Activated CD4-positive, alpha-beta T cell treated with anti-CD3 and anti-CD28 coated beads for 36 hours (primary cell): ENCODE measurements at regions not wholly inside any gene's neighbourhood (a gene's known extent, or its start where the extent isn't known, plus 50 kb on each side); places are given as distances from the start of the nearest gene placed in this dataset.

Experiments used
- ATAC-seq: fragments of 200-7000 bp; cut with Tn5 transposase; one replicate; pipeline ENCODE4 v1.10.0; 2021; ENCODE audit warnings: mild to moderate bottlenecking, moderate library complexity
- CTCF ChIA-PET: fragments of 350-600 bp; sonication (Branson Sonifier 250); formaldehyde crosslinking; loops from one replicate; lab custom pipeline; 2021; ENCODE audit warnings: antibody characterized with exemption; lab: Charles Lee
- POLR2A ChIA-PET: fragments of 350-600 bp; sonication (Branson Sonifier 250); formaldehyde crosslinking; loops from one replicate; lab custom pipeline; 2021; ENCODE audit warnings: antibody characterized with exemption, inconsistent platforms; lab: Charles Lee
- DNase-seq: peaks from one replicate; pipeline ENCODE4 v3.0.0-alpha.2; 2020
- H3K27ac Mint-ChIP-seq: one replicate; pipeline ENCODE4 v1.8.0; 2021; ENCODE audit warnings: mixed read lengths
- H3K27me3 Mint-ChIP-seq: one replicate; pipeline ENCODE4 v1.8.0; 2021; ENCODE audit warnings: mixed read lengths
- H3K36me3 Mint-ChIP-seq: one replicate; pipeline ENCODE4 v1.8.0; 2021; ENCODE audit warnings: low read depth, mixed read lengths
- H3K4me1 Mint-ChIP-seq: one replicate; pipeline ENCODE4 v1.8.0; 2021; ENCODE audit warnings: mixed read lengths
- H3K4me3 Mint-ChIP-seq: one replicate; pipeline ENCODE4 v1.8.0; 2021; ENCODE audit warnings: mild to moderate bottlenecking, moderate library complexity, mixed read lengths
- H3K9me3 Mint-ChIP-seq: one replicate; pipeline ENCODE4 v1.8.0; 2021; ENCODE audit warnings: low read depth, mixed read lengths
- intact Hi-C, 2 experiments: fragments of 100-400 bp; cut with DNase I in 1 of 2; cut with micrococcal nuclease in 1 of 2; formaldehyde crosslinking; loops; one replicate each; pipeline versions ENCODE4 v1.14.2 to v1.15.1; 2022 to 2024; cut with DNase I, micrococcal nuclease

DNA sequence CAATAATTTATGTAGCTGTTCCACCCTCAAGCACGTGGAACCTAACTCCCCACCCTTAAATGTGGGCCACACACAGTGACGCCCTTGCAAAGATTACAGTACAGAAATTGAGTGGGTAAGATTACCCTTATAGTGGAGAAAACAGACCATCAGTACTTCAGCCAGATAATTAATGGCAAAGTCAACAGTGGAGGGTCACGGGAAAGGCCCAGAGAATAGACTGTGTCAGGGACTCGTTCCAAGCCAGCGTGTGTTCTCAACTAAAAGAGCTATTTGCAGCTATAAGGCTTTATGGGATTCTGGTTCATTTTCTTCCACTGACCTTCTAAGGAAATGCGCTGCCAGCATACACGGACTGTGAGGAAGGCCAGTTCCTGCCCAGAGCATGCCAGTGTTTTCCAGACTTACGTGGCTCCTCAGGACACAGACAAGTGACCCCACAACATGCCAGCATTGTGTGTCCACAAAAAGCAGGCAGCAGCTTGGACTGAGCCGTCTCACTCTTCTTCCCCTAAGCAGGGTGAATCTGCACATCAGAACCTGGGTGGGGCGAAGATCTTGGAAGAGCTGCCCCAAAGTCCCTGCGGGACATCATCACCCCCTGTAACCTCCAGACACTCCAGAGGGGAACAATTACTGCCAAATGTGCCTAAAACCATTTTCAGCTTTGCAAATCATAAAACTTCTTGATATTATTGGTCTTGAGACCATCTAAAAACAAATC is 428.5 kb downstream of the OCA2 start:
- Mint-ChIP-seq H3K4me1 (no peaks in the 10 kb centered on the region), H3K36me3 (no peaks in the 10 kb centered on the region), H3K4me3 (no peak overlapping the region), H3K27me3 (peaks cover 2% of the 10 kb centered on the region), H3K27ac (no peak overlapping the region), H3K9me3 (peaks cover 5% of the 10 kb centered on the region)
- no peak for DNase-seq
- no peak for ATAC-seq
- CTCF ChIA-PET, result interaction anchor here (0.7 kb wide), 1 partner anchor 19 kb away, joined by 3 read pairs; no protein-coding TSS in a partner anchor
- intact Hi-C loops, result no loop called here
- POLR2A ChIA-PET, result no interaction called here

DNA sequence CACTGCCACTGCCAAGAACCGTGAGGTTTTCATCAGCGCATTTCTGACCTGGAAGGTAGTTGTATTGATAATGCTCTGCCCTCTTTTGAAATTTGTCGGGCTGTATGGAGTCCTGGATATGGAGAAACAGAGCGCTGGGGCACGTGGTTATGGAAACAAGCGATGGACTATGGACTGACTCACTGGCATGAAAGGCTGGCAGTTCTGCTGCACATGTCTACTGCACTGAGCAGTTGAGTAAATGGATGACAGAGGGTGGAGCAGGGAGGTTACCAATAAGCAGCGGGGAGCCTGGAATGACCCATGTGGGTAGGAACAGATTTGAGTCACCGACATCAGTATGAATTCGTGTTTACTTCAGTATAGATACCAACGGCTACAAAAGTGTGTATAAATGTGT is 429.5 kb downstream of the OCA2 start:
- Mint-ChIP-seq H3K36me3 (no peaks in the 10 kb centered on the region), H3K4me1 (peaks cover 1% of the 10 kb centered on the region), H3K27me3 (peaks cover 2% of the 10 kb centered on the region), H3K9me3 (peaks cover 5% of the 10 kb centered on the region), H3K4me3 (no peak overlapping the region), H3K27ac (no peak overlapping the region)
- DNase-seq, result no peak
- ChIA-PET POLR2A (no interaction called here), CTCF (interaction anchor here (0.7 kb wide), 1 partner anchor 20 kb away, joined by 3 read pairs; no protein-coding TSS in a partner anchor)
- intact Hi-C loops, result no loop called here
- no peak for ATAC-seq

- Mint-ChIP-seq H3K9me3 (peaks cover 5% of the 10 kb centered on the region), H3K36me3 (no peaks in the 10 kb centered on the region), H3K27ac (no peak overlapping the region), H3K27me3 (peaks cover 2% of the 10 kb centered on the region), H3K4me1 (peaks cover 1% of the 10 kb centered on the region), H3K4me3 (no peak overlapping the region)
- ATAC-seq (no peak), DNase-seq (no peak)
- POLR2A ChIA-PET, result no interaction called here
- CTCF ChIA-PET, result interaction anchor here (0.7 kb wide), 1 partner anchor 1079 kb away, joined by 3 read pairs; no protein-coding TSS in a partner anchor
- intact Hi-C loops, result no loop called here
Measured at GRCh38 chr15:27668471-27669220, 430.5 kb downstream of the OCA2 start.

DNA sequence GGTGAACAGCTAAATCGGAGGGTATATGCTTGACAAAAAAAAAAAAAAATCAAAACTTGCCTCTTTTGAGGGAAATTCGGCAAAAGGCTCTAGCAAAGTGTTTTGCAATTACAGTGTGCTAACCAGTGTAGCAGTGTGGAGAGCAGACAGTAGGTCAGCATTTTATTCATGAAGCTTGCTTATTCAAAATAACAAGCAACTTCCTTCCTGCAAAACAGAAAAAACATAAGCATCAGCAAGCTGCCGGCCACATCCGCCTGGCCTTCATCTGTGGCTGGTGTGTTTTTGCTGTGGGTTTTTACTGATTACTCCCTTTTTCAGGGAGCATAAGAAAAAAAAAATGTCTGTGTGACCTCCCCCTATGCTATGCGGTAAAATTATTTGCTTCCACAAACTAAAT is 434.1 kb downstream of the OCA2 start:
- intact Hi-C loops, result no loop called here

GRCh38 chr15:27662892-27663291 is 436.2 kb downstream of the OCA2 start:
- intact Hi-C loops, result no loop called here
- Mint-ChIP-seq H3K4me3 (no peak overlapping the region), H3K36me3 (no peaks in the 10 kb centered on the region), H3K27ac (no peak overlapping the region), H3K27me3 (no peaks in the 10 kb centered on the region), H3K9me3 (no peaks in the 10 kb centered on the region), H3K4me1 (peaks cover 1% of the 10 kb centered on the region)
- CTCF ChIA-PET, result no interaction called here
- ATAC-seq (no peak), DNase-seq (no peak)
- POLR2A ChIA-PET, result no interaction called here

More for the DNA sequence above, 434.1 kb downstream of the OCA2 start:
- no peaks in the 10 kb centered on the region for H3K36me3 Mint-ChIP-seq
- H3K27me3 Mint-ChIP-seq, result peaks cover 2% of the 10 kb centered on the region
- ATAC-seq (no peak), DNase-seq (peak; percentile 7)
- H3K9me3 Mint-ChIP-seq, result peaks cover 5% of the 10 kb centered on the region
- H3K27ac Mint-ChIP-seq, result no peak overlapping the region
- no peak overlapping the region for H3K4me3 Mint-ChIP-seq
- ChIA-PET CTCF (no interaction called here), POLR2A (interaction anchor here (0.7 kb wide), 1 partner anchor 455 kb away, joined by 11 read pairs; no protein-coding TSS in a partner anchor)
- peaks cover 1% of the 10 kb centered on the region for H3K4me1 Mint-ChIP-seq

GRCh38 chr15:27660676-27661075 is 438.4 kb downstream of the OCA2 start:
- no peaks in the 10 kb centered on the region for H3K27me3 Mint-ChIP-seq
- H3K9me3 Mint-ChIP-seq, result peaks cover 1% of the 10 kb centered on the region
- H3K36me3 Mint-ChIP-seq, result no peaks in the 10 kb centered on the region
- H3K4me3 Mint-ChIP-seq, result no peak overlapping the region
- intact Hi-C loops, result no loop called here
- ChIA-PET CTCF (no interaction called here), POLR2A (no interaction called here)
- ATAC-seq (no peak), DNase-seq (no peak)
- no peak overlapping the region for H3K27ac Mint-ChIP-seq
- peaks cover 1% of the 10 kb centered on the region for H3K4me1 Mint-ChIP-seq

GRCh38 chr15:27656296-27656987 is 442.7 kb downstream of the OCA2 start:
- Mint-ChIP-seq H3K36me3 (no peaks in the 10 kb centered on the region), H3K4me3 (no peak overlapping the region), H3K4me1 (no peaks in the 10 kb centered on the region), H3K27me3 (no peaks in the 10 kb centered on the region), H3K9me3 (peaks cover 6% of the 10 kb centered on the region), H3K27ac (no peak overlapping the region)
- intact Hi-C loops, result no loop called here
- DNase-seq (no peak), ATAC-seq (no peak)
- CTCF ChIA-PET, result no interaction called here
- POLR2A ChIA-PET, result no interaction called here

DNA sequence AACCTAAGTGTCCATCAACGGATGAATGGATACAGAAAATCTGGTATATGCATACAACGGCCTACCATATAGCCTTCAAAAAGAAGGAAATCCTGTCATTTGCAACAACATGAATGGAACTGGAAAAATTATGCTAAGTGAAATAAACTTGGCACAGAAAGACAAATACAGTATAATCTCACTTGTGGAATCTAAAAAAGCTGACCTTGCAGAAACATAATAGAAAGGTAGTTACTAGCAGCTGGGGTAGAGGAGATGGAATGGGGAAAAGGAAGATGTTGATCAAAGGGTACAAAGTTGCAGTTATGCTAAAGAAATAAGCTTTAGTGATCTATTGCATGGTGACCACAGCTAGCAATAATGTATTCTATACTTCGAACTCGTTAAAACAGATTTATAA is 444.1 kb downstream of the OCA2 start:
- CTCF ChIA-PET, result no interaction called here

GRCh38 chr15:27650244-27650643 is 448.9 kb downstream of the OCA2 start:
- POLR2A ChIA-PET, result no interaction called here
- no peak for ATAC-seq
- no peak for DNase-seq
- H3K27ac Mint-ChIP-seq, result no peak overlapping the region
- no peaks in the 10 kb centered on the region for H3K27me3 Mint-ChIP-seq
- H3K4me1 Mint-ChIP-seq, result no peaks in the 10 kb centered on the region
- peaks cover 4% of the 10 kb centered on the region for H3K9me3 Mint-ChIP-seq
- H3K36me3 Mint-ChIP-seq, result no peaks in the 10 kb centered on the region
- no peak overlapping the region for H3K4me3 Mint-ChIP-seq
- CTCF ChIA-PET, result interaction anchor here (0.8 to 1.2 kb wide), 2 partner anchors 12 to 14 kb away, joined by 3 read pairs; no protein-coding TSS in a partner anchor
- intact Hi-C loops, result no loop called here

More for the DNA sequence above, 444.1 kb downstream of the OCA2 start:
- Mint-ChIP-seq H3K27ac (no peak overlapping the region), H3K36me3 (no peaks in the 10 kb centered on the region), H3K9me3 (peaks cover 6% of the 10 kb centered on the region), H3K4me3 (no peak overlapping the region), H3K27me3 (no peaks in the 10 kb centered on the region), H3K4me1 (no peaks in the 10 kb centered on the region)
- POLR2A ChIA-PET, result no interaction called here
- intact Hi-C loops, result no loop called here
- DNase-seq (no peak), ATAC-seq (no peak)

DNA sequence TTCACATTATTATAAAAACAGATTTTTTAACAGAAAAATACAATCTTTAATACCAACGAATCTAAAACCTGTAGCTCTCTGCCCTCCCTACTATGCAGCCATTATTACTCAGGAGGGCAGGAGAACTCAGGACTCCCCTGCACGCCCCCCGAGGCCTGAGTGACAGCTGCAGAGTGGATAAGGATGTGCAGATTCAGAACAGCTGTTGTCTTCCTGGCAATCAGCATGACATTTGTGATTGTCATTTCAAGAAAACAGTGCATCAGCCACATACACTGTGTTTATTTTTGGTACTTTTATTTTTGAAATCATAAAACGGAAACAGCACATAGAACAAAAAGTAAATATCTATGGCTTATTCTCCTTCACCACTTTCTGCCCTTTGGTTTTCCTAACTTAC is 450.8 kb downstream of the OCA2 start:
- ChIA-PET CTCF (no interaction called here), POLR2A (no interaction called here)
- Mint-ChIP-seq H3K36me3 (no peaks in the 10 kb centered on the region), H3K27me3 (no peaks in the 10 kb centered on the region), H3K9me3 (peaks cover 5% of the 10 kb centered on the region), H3K4me3 (no peak overlapping the region), H3K4me1 (no peaks in the 10 kb centered on the region), H3K27ac (no peak overlapping the region)
- ATAC-seq (no peak), DNase-seq (no peak)
- intact Hi-C loops, result no loop called here

GRCh38 chr15:27646531-27646930 is 452.6 kb downstream of the OCA2 start:
- H3K27me3 Mint-ChIP-seq, result no peaks in the 10 kb centered on the region

More at GRCh38 chr15:27646531-27646930, 452.6 kb downstream of the OCA2 start:
- ATAC-seq (no peak), DNase-seq (no peak)
- no peak overlapping the region for H3K4me3 Mint-ChIP-seq
- no peaks in the 10 kb centered on the region for H3K4me1 Mint-ChIP-seq
- peaks cover 20% of the 10 kb centered on the region for H3K9me3 Mint-ChIP-seq
- ChIA-PET POLR2A (no interaction called here), CTCF (no interaction called here)
- no peak overlapping the region for H3K27ac Mint-ChIP-seq
- intact Hi-C loops, result no loop called here
- no peaks in the 10 kb centered on the region for H3K36me3 Mint-ChIP-seq
